IPS-15b (cell line): ENCODE measurements at regions not wholly inside any gene's neighbourhood (a gene's known extent, or its start where the extent isn't known, plus 50 kb on each side); places are given as distances from the start of the nearest gene placed in this dataset.
A peak's percentile ranks its signal among the peaks of the same experiment; 100 is the strongest.
"Not testable (repeated sequence)": the region's sequence is repeated elsewhere in the genome, so short reads cannot be mapped to it uniquely, and the experiment has no call there.

Source experiments
- H3K27me3 ChIP-seq: one replicate; pipeline ENCODE4 v1.6.1; 2013; ENCODE audit warnings: low read length; ENCODE audit not compliant: control insufficient read depth, insufficient read depth
- H3K36me3 ChIP-seq: one replicate; pipeline ENCODE4 v1.6.1; 2013; ENCODE audit warnings: low read length; ENCODE audit not compliant: control insufficient read depth, insufficient read depth
- H3K4me1 ChIP-seq: one replicate; pipeline ENCODE4 v1.6.1; 2013; ENCODE audit warnings: mild to moderate bottlenecking, low read length; ENCODE audit not compliant: control insufficient read depth, insufficient read depth
- H3K4me3 ChIP-seq: one replicate; pipeline ENCODE4 v1.5.1; 2013; ENCODE audit warnings: low read depth, low read length
- H3K9ac ChIP-seq: one replicate; pipeline ENCODE4 v1.6.1; 2013; ENCODE audit warnings: low read depth, mild to moderate bottlenecking, low read length
- H3K9me3 ChIP-seq: one replicate; pipeline ENCODE4 v1.6.1; 2013; ENCODE audit warnings: mild to moderate bottlenecking, low read length; ENCODE audit not compliant: control insufficient read depth, insufficient read depth

DNA sequence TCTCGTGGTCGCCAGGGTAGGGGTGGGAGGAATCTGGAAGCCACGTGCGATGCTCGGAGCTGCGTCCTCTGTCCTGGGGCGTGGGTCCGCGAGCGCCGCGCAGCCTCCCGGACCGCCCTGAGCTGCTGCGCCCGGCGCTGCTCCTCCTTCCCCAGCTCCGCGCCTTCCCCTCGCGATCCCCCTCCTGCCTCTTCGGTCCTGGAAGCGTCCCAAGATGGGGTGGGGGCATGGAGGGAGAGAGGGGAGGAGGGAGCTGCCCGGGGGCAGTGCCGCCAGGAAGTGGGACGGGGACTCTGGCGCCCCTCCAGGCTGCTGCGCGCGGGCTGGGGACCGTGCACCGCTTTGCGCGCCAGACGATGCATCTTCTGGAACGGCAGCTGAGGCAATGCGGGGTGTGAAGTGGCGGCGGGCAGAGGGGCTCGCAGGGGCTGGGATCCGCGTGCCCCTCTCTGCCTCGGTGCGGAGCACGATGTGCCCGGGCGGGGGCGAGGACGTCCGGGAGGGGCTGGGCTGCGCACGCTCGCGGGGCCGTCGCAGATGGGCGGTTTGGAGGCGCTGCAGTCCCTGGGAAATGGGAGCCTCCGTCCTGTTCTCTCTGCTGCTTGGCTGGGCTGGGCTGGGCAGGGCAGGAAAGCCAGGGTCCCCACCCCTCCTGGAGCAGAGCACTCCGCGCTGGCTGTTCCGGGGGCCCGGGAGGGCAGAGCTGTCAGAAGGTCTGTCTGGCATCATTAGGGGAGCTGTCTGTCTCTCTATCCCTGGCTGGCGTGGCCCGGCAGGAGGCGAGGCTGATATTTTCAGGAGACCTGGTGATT is 388.0 kb downstream of the SEC14L1 start:
- no peaks in the 10 kb centered on the region for H3K9me3 ChIP-seq
- peaks cover 27% of the 10 kb centered on the region for H3K27me3 ChIP-seq
- no peaks in the 10 kb centered on the region for H3K4me1 ChIP-seq
- H3K36me3 ChIP-seq = no peaks in the 10 kb centered on the region
- H3K9ac ChIP-seq = no peak overlapping the region
- peak overlapping the region; percentile 63 for H3K4me3 ChIP-seq

DNA sequence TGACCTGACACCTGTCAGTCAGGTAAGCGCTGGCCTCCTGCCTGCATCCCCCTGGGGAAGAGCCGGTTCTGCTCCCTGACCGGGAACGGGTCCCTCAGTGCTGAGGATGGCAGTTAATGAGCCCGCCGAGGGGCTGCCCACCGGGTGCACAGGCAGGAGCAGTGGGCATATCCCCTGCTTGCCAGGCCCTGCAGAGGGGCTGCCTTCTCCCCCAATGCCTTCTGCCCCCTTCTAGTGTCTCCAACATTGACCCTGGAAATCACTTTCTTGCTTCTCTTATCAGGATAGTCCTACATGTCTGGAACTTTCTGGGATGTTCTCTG is 388.5 kb downstream of the SEC14L1 start:
- Histone ChIP-seq H3K9ac (no peak overlapping the region), H3K9me3 (no peaks in the 10 kb centered on the region), H3K4me1 (no peaks in the 10 kb centered on the region), H3K4me3 (peak overlapping the region; percentile 63), H3K36me3 (no peaks in the 10 kb centered on the region), H3K27me3 (peaks cover 27% of the 10 kb centered on the region)

DNA sequence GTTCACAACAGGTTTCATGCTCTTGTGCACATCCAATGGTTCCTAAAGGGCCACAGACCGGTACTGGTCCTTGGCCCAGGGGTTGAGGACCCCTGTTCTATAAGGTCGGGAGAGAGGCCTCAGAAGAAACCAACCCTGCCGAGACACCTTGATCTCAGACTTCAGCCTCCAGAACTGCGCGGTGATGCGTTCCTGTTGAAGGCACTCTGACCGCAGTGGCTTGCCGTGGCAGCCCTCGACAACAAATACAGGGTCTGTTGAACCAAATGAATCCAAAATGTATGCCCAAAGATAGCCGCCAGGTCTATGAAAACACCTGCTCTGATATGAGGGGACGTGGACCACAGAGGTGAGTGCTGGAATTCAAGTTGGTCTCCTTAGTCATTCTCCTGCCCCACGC is 389.8 kb downstream of the SEC14L1 start:
- Histone ChIP-seq H3K9ac (no peak overlapping the region), H3K27me3 (peaks cover 27% of the 10 kb centered on the region), H3K9me3 (no peaks in the 10 kb centered on the region), H3K4me3 (no peak overlapping the region), H3K4me1 (no peaks in the 10 kb centered on the region), H3K36me3 (no peaks in the 10 kb centered on the region)

DNA sequence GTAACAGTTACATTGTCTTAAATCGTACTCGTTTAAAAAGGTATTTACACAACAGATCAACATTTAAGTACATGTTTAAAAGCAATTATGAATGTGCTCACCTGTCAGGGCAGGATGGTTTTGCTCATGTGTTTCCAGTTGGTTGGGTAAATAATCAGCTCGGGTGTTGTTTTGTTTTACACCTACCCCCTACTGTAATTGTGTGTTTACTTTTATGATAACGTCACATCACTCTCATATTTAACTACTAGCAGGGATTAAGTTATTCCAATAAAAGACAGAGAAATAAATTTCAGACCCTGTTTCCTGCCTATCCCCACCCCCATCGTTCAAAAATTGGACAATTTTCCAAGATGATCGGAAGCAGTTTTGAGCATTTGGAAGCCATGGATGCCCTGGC is 390.2 kb downstream of the SEC14L1 start:
- Histone ChIP-seq H3K9ac (no peak overlapping the region), H3K9me3 (no peaks in the 10 kb centered on the region), H3K4me1 (no peaks in the 10 kb centered on the region), H3K36me3 (no peaks in the 10 kb centered on the region), H3K27me3 (peaks cover 27% of the 10 kb centered on the region), H3K4me3 (no peak overlapping the region)

DNA sequence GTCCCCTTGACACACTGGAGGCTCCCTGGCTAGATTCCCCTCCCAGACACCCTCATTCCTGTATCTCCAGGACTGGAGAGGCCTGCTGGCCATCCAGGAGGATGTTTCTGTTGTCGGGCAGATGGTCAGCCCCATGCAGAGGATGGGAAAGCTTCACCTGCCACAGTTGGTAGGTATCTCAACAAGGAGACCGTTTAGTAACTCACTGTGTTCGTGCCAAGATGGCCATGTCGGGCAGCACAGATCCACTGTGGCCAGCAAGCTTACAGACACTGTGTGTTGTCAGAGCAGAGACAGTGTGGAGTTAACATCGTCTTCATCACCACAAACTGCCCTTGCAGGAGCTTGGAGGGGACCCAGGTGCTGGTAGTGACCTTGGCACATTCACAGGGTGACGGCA is 390.9 kb downstream of the SEC14L1 start:
- no peaks in the 10 kb centered on the region for H3K36me3 ChIP-seq
- no peak overlapping the region for H3K4me3 ChIP-seq
- peaks cover 27% of the 10 kb centered on the region for H3K27me3 ChIP-seq
- H3K9ac ChIP-seq = no peak overlapping the region
- H3K4me1 ChIP-seq = no peaks in the 10 kb centered on the region
- H3K9me3 ChIP-seq = no peaks in the 10 kb centered on the region

DNA sequence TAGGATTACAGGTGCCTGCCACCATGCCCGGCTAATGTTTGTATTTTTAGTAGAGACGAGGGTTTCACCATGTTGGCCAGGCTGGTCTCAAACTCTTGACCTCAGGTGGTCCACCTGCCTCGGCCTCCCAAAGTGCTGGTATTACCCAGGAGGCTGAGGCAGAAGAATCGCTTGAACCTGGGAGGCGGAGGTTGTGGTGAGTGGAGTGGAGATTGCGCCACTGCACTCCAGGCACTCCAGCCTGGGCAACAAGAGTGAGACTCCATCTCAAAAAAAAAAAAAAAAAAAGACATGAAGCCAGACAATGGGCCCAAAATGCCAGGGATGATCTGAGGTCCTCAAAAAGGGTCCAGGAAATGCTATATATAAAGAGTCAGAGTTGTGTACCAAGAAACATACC is 392.9 kb downstream of the SEC14L1 start:
- H3K9ac ChIP-seq, H3K4me3 ChIP-seq, H3K36me3 ChIP-seq, H3K4me1 ChIP-seq, H3K9me3 ChIP-seq: not testable (repeated sequence)
- H3K27me3 ChIP-seq = peaks cover 12% of the 10 kb centered on the region

DNA sequence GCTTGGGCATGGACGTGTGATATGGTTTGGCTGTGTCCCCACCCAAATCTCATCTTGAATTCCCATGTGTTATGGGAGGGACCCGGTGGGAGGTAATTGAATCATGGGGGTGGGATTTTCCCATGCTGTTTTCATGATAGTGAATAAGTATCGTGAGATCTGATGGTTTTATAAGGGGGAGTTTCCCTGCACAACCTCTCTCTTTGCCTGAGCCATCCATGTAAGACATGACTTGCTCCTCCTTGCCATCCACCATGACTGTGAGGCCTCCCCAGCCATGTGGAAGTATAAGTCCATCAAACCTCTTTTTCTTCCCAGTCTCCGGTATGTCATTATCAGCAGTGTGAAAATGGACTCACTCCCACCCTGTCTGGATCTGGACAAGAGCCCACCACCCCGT is 393.4 kb downstream of the SEC14L1 start:
- H3K4me1 ChIP-seq = no peaks in the 10 kb centered on the region
- no peak overlapping the region for H3K9ac ChIP-seq
- H3K27me3 ChIP-seq = peaks cover 12% of the 10 kb centered on the region
- no peak overlapping the region for H3K4me3 ChIP-seq
- no peaks in the 10 kb centered on the region for H3K9me3 ChIP-seq
- no peaks in the 10 kb centered on the region for H3K36me3 ChIP-seq

DNA sequence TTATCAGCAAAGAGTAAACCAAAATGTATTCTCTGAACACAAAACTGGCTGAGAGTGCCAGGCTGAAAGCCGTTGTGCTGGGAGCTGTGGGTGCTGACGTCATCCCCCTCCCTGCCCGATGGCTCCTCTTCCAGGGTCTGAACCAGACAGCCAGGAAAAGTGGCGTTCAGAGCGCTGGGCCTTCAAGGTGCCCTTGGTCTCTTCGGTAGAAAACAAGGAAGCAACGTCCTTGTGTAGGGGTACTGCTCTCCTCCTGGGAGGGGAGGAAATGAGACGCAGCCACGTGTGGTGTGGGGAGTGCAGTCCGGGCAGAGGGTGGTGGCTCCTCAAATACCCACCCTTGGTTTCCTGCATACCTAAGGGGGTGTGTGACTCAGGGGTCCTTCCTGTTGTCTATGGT is 394.7 kb downstream of the SEC14L1 start:
- H3K4me3 ChIP-seq = no peak overlapping the region
- H3K4me1 ChIP-seq = no peaks in the 10 kb centered on the region
- H3K36me3 ChIP-seq = no peaks in the 10 kb centered on the region
- H3K9ac ChIP-seq = no peak overlapping the region
- H3K27me3 ChIP-seq = peaks cover 10% of the 10 kb centered on the region
- no peaks in the 10 kb centered on the region for H3K9me3 ChIP-seq

DNA sequence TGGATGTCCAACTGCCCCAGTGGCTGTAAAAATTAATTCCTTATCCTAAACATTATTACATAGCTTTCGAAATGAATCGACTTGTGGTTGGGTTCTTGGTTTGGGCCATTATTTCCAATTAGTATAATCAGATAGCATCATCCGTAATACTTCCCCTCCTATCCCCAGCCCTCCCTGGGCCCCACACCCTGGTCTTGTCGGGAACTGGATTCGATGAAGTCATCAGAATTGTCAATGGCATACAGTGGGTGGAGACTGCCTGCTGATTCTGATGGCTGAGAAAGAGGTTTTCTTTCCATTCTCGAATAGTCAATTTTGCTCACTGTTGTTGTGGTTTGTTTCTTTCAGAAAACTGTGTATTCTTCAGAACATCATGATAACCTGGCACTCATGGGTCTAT is 395.1 kb downstream of the SEC14L1 start:
- peaks cover 9% of the 10 kb centered on the region for H3K27me3 ChIP-seq
- no peak overlapping the region for H3K9ac ChIP-seq
- H3K4me3 ChIP-seq = no peak overlapping the region
- H3K9me3 ChIP-seq = no peaks in the 10 kb centered on the region
- H3K4me1 ChIP-seq = no peaks in the 10 kb centered on the region
- no peaks in the 10 kb centered on the region for H3K36me3 ChIP-seq

DNA sequence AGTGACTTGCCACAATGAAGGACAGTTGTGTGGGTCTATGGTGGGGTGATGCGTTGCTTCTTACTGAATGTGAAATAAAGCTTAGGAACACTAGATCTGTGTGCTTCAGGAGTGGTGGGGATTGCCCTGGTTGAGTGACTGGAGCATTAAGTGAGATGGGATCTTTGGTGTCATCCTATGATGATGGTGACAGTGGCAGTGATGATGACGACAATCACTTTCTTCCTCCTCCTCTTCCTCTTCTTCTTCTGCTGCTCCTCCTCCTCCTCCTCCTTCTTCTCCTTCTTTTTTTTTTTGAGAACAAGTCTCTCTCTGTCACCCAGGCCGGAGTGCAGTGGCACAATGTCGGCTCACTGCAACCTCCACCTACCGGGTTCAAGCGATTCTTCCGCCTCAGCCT is 396.8 kb downstream of the SEC14L1 start:
- Histone ChIP-seq H3K4me3 (no peak overlapping the region), H3K9me3 (no peaks in the 10 kb centered on the region), H3K36me3 (no peaks in the 10 kb centered on the region), H3K4me1 (peaks cover 6% of the 10 kb centered on the region), H3K27me3 (peaks cover 8% of the 10 kb centered on the region), H3K9ac (no peak overlapping the region)

DNA sequence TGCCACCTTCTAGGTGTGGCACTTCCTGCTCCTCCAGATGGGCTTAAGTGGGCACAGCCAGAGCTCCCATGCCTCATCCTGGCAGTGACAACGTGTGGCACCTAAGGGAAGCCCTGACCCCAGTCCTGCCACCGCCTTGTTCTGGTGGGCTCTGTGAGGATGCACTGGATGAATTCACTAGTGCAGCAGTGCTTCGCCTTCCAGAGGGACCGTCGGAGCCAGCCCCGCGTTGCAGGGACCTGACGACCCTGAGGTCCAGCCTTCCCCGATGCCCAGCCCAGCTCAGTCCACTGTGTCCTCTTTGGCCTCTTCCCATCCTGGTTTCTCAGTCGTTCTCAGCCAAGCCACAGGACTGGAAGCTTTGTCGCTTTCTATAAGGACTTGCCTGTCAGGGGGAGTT is 399.8 kb downstream of the SEC14L1 start:
- Histone ChIP-seq H3K27me3 (peaks cover 8% of the 10 kb centered on the region), H3K36me3 (no peaks in the 10 kb centered on the region), H3K4me1 (peaks cover 10% of the 10 kb centered on the region), H3K9ac (no peak overlapping the region), H3K4me3 (peak overlapping the region; percentile 19), H3K9me3 (no peaks in the 10 kb centered on the region)

DNA sequence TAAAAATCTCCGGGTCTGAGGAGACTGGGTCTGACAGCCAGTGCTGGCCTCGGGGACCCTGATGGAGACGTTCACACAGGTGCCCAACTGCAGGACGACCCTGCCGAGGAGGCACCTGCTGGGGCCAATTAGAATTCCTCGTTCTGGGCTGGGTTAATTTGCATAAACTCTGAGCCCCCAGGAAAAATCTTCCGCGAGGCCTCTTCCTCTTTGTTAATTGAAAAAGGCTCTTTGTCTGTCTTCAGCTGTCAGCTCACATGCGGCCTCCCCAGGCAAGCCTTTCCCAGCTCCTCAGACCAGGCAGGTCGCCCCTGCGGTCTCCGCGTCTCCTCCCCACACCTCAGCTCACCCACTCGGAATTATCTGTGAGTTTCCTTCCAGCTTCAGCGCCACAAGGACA is 400.2 kb downstream of the SEC14L1 start:
- no peaks in the 10 kb centered on the region for H3K36me3 ChIP-seq
- no peaks in the 10 kb centered on the region for H3K9me3 ChIP-seq
- peaks cover 10% of the 10 kb centered on the region for H3K4me1 ChIP-seq
- H3K9ac ChIP-seq = no peak overlapping the region
- H3K4me3 ChIP-seq = peak overlapping the region; percentile 19
- H3K27me3 ChIP-seq = peaks cover 8% of the 10 kb centered on the region
